ENCODE measurements at regions not wholly inside any gene's neighbourhood (a gene's known extent, or its start where the extent isn't known, plus 50 kb on each side); places are given as distances from the start of the nearest gene placed in this dataset.

GRCh38 chr13:61664801-61665705, 249.4 kb upstream of the PCDH20 start:
- no peaks in the 10 kb centered on the region for H3K9me3 ChIP-seq
- intact Hi-C loops (cut with DNase I) = no loop called here
- no peaks in the 10 kb centered on the region for H3K36me3 ChIP-seq
- no peak overlapping the region for H3K4me3 ChIP-seq
- H3K4me1 ChIP-seq (replicated peaks) = no peaks in the 10 kb centered on the region
- no peaks in the 10 kb centered on the region for H3K27me3 ChIP-seq (replicated peaks; ENCODE audit: insufficient read depth)
- no peak for TF ChIP-seq POLR2AphosphoS5 (IDR thresholded peaks at IDR 0.05)
- TF ChIP-seq CTCF (IDR thresholded peaks at IDR 0.05) = no peak
- no peak for TF ChIP-seq POLR2A (IDR thresholded peaks at IDR 0.05)
- 62% methylated on average over 11 of the region's 11 CpGs for WGBS
- H3K27ac ChIP-seq = no peak overlapping the region
- DNase-seq (ENCODE audit: low spot score) = no peak

- DNase-seq (ENCODE audit: low spot score) = no peak
- Histone ChIP-seq H3K27me3 (replicated peaks; ENCODE audit: insufficient read depth) (no peaks in the 10 kb centered on the region), H3K36me3 (no peaks in the 10 kb centered on the region), H3K9me3 (no peaks in the 10 kb centered on the region), H3K4me1 (replicated peaks) (no peaks in the 10 kb centered on the region), H3K4me3 (no peak overlapping the region), H3K27ac (no peak overlapping the region)
- 33% methylated on average over 2 of the region's 2 CpGs for WGBS
- no peak for TF ChIP-seq POLR2A (IDR thresholded peaks at IDR 0.05)
- TF ChIP-seq CTCF (IDR thresholded peaks at IDR 0.05) = no peak
- TF ChIP-seq POLR2AphosphoS5 (IDR thresholded peaks at IDR 0.05) = no peak
- intact Hi-C loops (cut with DNase I) = no loop called here
These were observed 238.8 kb upstream of the PCDH20 start for GRCh38 chr13:61654481-61654880.

DNA sequence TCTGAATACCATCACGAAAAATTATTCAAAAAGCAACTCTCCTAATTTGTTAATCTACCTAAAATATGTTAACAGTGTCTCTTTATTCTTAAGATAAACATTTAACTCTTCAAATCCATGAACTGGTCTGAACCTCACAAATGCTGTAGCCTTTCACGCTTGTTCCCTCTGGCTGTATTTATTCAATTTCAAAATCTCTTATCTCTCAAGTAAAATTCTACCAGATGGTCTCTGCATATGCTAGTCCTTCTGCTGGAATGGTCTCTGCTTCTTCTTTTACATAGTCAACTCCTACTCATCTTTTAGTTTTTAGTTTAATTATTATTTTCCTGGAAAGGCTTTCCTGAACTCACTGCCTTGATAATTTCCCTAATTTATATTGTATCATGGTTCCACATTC, 232.9 kb upstream of the PCDH20 start:
- Histone ChIP-seq H3K4me1 (replicated peaks) (no peaks in the 10 kb centered on the region), H3K4me3 (no peak overlapping the region), H3K27ac (no peak overlapping the region), H3K9me3 (no peaks in the 10 kb centered on the region), H3K27me3 (replicated peaks; ENCODE audit: insufficient read depth) (no peaks in the 10 kb centered on the region), H3K36me3 (no peaks in the 10 kb centered on the region)
- DNase-seq (ENCODE audit: low spot score) = no peak
- TF ChIP-seq POLR2AphosphoS5 (IDR thresholded peaks at IDR 0.05) = no peak
- TF ChIP-seq CTCF (IDR thresholded peaks at IDR 0.05) = no peak
- no peak for TF ChIP-seq POLR2A (IDR thresholded peaks at IDR 0.05)
- WGBS = 50% methylated on average over 2 of the region's 2 CpGs
- intact Hi-C loops (cut with DNase I) = no loop called here

- intact Hi-C loops (cut with DNase I) = no loop called here
- Histone ChIP-seq H3K4me1 (replicated peaks) (no peaks in the 10 kb centered on the region), H3K27me3 (replicated peaks; ENCODE audit: insufficient read depth) (no peaks in the 10 kb centered on the region), H3K36me3 (no peaks in the 10 kb centered on the region), H3K4me3 (no peak overlapping the region), H3K27ac (no peak overlapping the region), H3K9me3 (no peaks in the 10 kb centered on the region)
- no peak for DNase-seq (ENCODE audit: low spot score)
- TF ChIP-seq CTCF (IDR thresholded peaks at IDR 0.05) (no peak), POLR2AphosphoS5 (IDR thresholded peaks at IDR 0.05) (no peak), POLR2A (IDR thresholded peaks at IDR 0.05) (no peak)
These were observed 196.5 kb upstream of the PCDH20 start for GRCh38 chr13:61612192-61612591.

DNA sequence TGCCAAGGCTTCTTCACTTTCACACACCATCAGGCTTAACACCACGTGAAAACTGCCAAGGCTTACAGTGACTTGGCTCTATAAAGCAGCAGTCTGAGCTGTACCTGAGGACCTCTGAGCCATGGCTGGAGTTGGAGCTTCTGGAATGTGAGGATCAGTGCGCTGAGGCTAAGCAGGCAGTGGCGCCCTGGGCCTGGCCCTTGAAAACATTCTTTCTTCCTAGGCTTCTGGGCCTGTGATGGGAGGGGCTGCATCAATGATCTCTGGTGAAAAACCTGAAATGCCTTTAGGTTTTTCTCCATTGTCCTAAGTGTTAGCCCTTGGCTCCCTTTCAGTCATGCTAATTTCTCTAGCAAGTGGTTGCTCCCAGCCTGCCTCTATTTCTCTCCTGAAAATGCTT, 192.5 kb upstream of the PCDH20 start:
- WGBS = 78% methylated on average over 3 of the region's 3 CpGs
- Histone ChIP-seq H3K4me3 (no peak overlapping the region), H3K27ac (no peak overlapping the region), H3K9me3 (no peaks in the 10 kb centered on the region), H3K27me3 (replicated peaks; ENCODE audit: insufficient read depth) (no peaks in the 10 kb centered on the region), H3K36me3 (no peaks in the 10 kb centered on the region), H3K4me1 (replicated peaks) (no peaks in the 10 kb centered on the region)
- TF ChIP-seq CTCF (IDR thresholded peaks at IDR 0.05) = no peak
- TF ChIP-seq POLR2AphosphoS5 (IDR thresholded peaks at IDR 0.05) = no peak
- no peak for TF ChIP-seq POLR2A (IDR thresholded peaks at IDR 0.05)
- intact Hi-C loops (cut with DNase I) = no loop called here
- no peak for DNase-seq (ENCODE audit: low spot score)

All from prostate gland (tissue), 2 donors.